Liver (tissue), 8 donors: ENCODE measurements at regions not wholly inside any gene's neighbourhood (a gene's known extent, or its start where the extent isn't known, plus 50 kb on each side); places are given as distances from the start of the nearest gene placed in this dataset.

Experiments used
- DNase-seq: peaks from one replicate; pipeline ENCODE4 v3.0.0-alpha.2; 2017; ENCODE audit warnings: low spot score
- H3K27ac ChIP-seq, 2 donors: one replicate each; pipeline ENCODE4 v1.7.0; 2013; ENCODE audit warnings: inconsistent platforms in 2 of 2, low read length in 2 of 2, control low read depth in 1 of 2, low read depth in 1 of 2, mild to moderate bottlenecking in 1 of 2
- H3K27me3 ChIP-seq, 4 donors: one replicate each; pipeline versions ENCODE4 v1.6.1 to v1.7.0; 2013; ENCODE audit warnings: low read length in 3 of 4, inconsistent platforms in 1 of 4, mild to moderate bottlenecking in 1 of 4, moderate library complexity in 1 of 4; ENCODE audit not compliant: control insufficient read depth in 4 of 4, insufficient read depth in 4 of 4
- H3K36me3 ChIP-seq, 4 donors: one replicate each; pipeline versions ENCODE4 v1.6.1 to v1.7.0; 2013; ENCODE audit warnings: low read length in 3 of 4, mild to moderate bottlenecking in 3 of 4, low read depth in 1 of 4, moderate library complexity in 1 of 4; ENCODE audit not compliant: control insufficient read depth in 4 of 4, insufficient read depth in 3 of 4
- H3K4me1 ChIP-seq, 4 donors: one replicate each; pipeline versions ENCODE4 v1.6.1 to v1.7.0; 2013; ENCODE audit warnings: low read length in 3 of 4, mild to moderate bottlenecking in 3 of 4, moderate library complexity in 1 of 4; ENCODE audit not compliant: control insufficient read depth in 4 of 4, insufficient read depth in 4 of 4
- H3K4me3 ChIP-seq, 3 donors: one replicate each; pipeline versions ENCODE4 v1.6.1 to v1.7.0; 2013; ENCODE audit warnings: low read length in 3 of 3, control low read depth in 1 of 3, low read depth in 1 of 3, mild to moderate bottlenecking in 1 of 3
- H3K9ac ChIP-seq, 2 donors: one replicate each; pipeline ENCODE4 v1.7.0; 2013; ENCODE audit warnings: low read length in 2 of 2, mild to moderate bottlenecking in 2 of 2, moderate library complexity in 2 of 2, control low read depth in 1 of 2, low read depth in 1 of 2
- H3K9me3 ChIP-seq, 4 donors: one replicate each; pipeline versions ENCODE4 v1.6.1 to v1.7.0; 2013; ENCODE audit warnings: low read length in 3 of 4; ENCODE audit not compliant: control insufficient read depth in 4 of 4
- EGR1 ChIP-seq, 2 donors: IDR thresholded peaks; 2 replicates each; pipeline ENCODE4 v1.6.1; 2016 to 2018; ENCODE audit warnings: antibody characterized with exemption in 2 of 2, low read depth in 2 of 2
- FOXA2 ChIP-seq: IDR thresholded peaks from 2 replicates; pipeline ENCODE4 v1.6.1; 2016; ENCODE audit warnings: antibody characterized with exemption
- GABPA ChIP-seq, 2 donors: IDR thresholded peaks in 1 of 2; conservative IDR thresholded peaks in 1 of 2; 2 replicates each; pipeline ENCODE4 v1.6.1; 2016; ENCODE audit warnings: antibody characterized with exemption in 2 of 2, mild to moderate bottlenecking in 1 of 2, moderate library complexity in 1 of 2
- HNF4A ChIP-seq, 2 donors: conservative IDR thresholded peaks; 2 replicates each; pipeline ENCODE4 v1.6.1; 2016; ENCODE audit warnings: antibody characterized with exemption in 2 of 2, mild to moderate bottlenecking in 2 of 2
- HNF4G ChIP-seq: IDR thresholded peaks from 2 replicates; pipeline ENCODE4 v1.6.1; 2016; ENCODE audit warnings: antibody characterized with exemption
- JUND ChIP-seq, 2 donors: IDR thresholded peaks; 2 replicates each; pipeline ENCODE4 v1.6.1; 2016; ENCODE audit warnings: antibody characterized with exemption in 2 of 2
- NR2F2 ChIP-seq: IDR thresholded peaks from 2 replicates; pipeline ENCODE4 v1.6.1; 2016; ENCODE audit warnings: antibody characterized with exemption
- RAD21 ChIP-seq, 2 donors: IDR thresholded peaks; 2 replicates each; pipeline ENCODE4 v1.6.1; 2016; ENCODE audit warnings: antibody characterized with exemption in 2 of 2, mild to moderate bottlenecking in 2 of 2
- RXRA ChIP-seq, 2 donors: IDR thresholded peaks; 2 replicates each; pipeline ENCODE4 v1.6.1; 2017 to 2018; ENCODE audit warnings: antibody characterized with exemption in 2 of 2, mild to moderate bottlenecking in 1 of 2
- SP1 ChIP-seq: IDR thresholded peaks from 2 replicates; pipeline ENCODE4 v1.6.1; 2018; ENCODE audit warnings: antibody characterized with exemption, mild to moderate bottlenecking
- TAF1 ChIP-seq: conservative IDR thresholded peaks from 2 replicates; pipeline ENCODE4 v1.6.1; 2016; ENCODE audit warnings: antibody characterized with exemption, mild to moderate bottlenecking
- YY1 ChIP-seq: IDR thresholded peaks from 2 replicates; pipeline ENCODE4 v1.6.1; 2016; ENCODE audit warnings: antibody characterized with exemption, mild to moderate bottlenecking
- WGBS: extraction: QIAGEN DNeasy Blood & Tissue Kit; methylation state at CpG from one replicate; pipeline ENCODE4 v1.1.7; 2013; 5-methylcytosine and 5-hydroxymethylcytosine counted together
- TF ChIP-seq, protein P1 (sequence below): fragments of 150-350 bp; IDR thresholded peaks from 2 replicates; pipeline ENCODE4 v1.5.1; 2017; ENCODE audit warnings: improper control_type of control experiment, low read depth, low read length; ENCODE audit not compliant: missing input control
- TF ChIP-seq, protein P2 (sequence below): IDR thresholded peaks from 2 replicates; pipeline ENCODE4 v1.6.1; 2016; ENCODE audit warnings: antibody characterized with exemption
- TF ChIP-seq, protein P3 (sequence below): IDR thresholded peaks from 2 replicates; pipeline ENCODE4 v1.6.1; 2016; ENCODE audit warnings: antibody characterized with exemption
- TF ChIP-seq, protein P4 (sequence below): IDR thresholded peaks from 2 replicates; pipeline ENCODE4 v1.6.1; 2016; ENCODE audit warnings: antibody characterized with exemption
- TF ChIP-seq, protein P5 (sequence below): IDR thresholded peaks from 2 replicates; pipeline ENCODE4 v1.6.1; 2016; ENCODE audit warnings: antibody characterized with exemption, mild to moderate bottlenecking
- donor health status: healthy.
- donor health status: healthy.
- donor health status: healthy.
- donor health status: healthy.
- donor health status: healthy.

DNA sequence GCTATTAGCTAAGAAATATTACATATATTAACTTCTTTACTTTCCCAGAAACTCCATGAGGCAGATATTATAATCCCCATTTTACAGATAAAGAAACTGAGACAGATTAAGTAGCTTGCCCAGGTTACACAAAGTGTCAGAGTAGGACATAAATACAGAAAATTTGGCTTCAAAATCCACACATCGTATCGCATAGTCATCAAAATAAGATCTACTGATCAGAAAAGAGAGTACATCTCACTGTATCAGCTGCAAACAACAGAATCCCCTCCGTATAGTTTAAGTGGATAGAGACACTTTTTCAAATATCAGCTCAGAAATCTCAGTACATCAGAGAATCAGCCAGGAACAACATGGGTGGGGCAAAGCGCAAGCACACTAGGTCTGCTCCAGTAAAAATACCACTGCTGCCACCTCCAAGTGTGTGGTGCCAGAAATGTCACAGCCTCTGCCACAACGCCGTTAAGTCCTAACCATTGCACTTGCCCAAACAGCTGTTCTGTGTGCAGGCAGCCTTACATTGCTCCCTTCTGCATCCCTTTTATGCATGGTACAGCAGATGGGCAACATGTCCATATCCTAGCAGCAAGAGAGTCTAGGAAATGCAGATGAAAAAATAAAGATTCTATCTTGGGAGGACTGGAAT lies 204.8 kb downstream of the KLF12 start:
- Histone ChIP-seq H3K9me3 (no peaks in the 10 kb centered on the region), H3K27me3 (no peaks in the 10 kb centered on the region), H3K4me3 (no peak overlapping the region), H3K27ac (no peak overlapping the region), H3K9ac (no peak overlapping the region), H3K36me3 (peaks cover 0 to 2% (median 0%) of the 10 kb centered on the region in 4 donors), H3K4me1 (no peaks in the 10 kb centered on the region)
- WGBS, result 97% methylated on average over 6 of the region's 6 CpGs
- DNase-seq, result no peak
- TF ChIP-seq GABPA (IDR thresholded peaks at IDR 0.05 in 1 of 2, conservative IDR thresholded peaks at IDR 0.05 in 1 of 2) (no peak), NR2F2 (no peak), FOXA2 (no peak), TAF1 (no peak), HNF4G (no peak), RXRA (IDR thresholded peaks at IDR 0.05) (no peak), RAD21 (IDR thresholded peaks at IDR 0.05) (no peak), JUND (IDR thresholded peaks at IDR 0.05) (no peak)
- TF ChIP-seq, protein P1, sequence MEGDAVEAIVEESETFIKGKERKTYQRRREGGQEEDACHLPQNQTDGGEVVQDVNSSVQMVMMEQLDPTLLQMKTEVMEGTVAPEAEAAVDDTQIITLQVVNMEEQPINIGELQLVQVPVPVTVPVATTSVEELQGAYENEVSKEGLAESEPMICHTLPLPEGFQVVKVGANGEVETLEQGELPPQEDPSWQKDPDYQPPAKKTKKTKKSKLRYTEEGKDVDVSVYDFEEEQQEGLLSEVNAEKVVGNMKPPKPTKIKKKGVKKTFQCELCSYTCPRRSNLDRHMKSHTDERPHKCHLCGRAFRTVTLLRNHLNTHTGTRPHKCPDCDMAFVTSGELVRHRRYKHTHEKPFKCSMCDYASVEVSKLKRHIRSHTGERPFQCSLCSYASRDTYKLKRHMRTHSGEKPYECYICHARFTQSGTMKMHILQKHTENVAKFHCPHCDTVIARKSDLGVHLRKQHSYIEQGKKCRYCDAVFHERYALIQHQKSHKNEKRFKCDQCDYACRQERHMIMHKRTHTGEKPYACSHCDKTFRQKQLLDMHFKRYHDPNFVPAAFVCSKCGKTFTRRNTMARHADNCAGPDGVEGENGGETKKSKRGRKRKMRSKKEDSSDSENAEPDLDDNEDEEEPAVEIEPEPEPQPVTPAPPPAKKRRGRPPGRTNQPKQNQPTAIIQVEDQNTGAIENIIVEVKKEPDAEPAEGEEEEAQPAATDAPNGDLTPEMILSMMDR, result no peak
- TF ChIP-seq, protein P2, sequence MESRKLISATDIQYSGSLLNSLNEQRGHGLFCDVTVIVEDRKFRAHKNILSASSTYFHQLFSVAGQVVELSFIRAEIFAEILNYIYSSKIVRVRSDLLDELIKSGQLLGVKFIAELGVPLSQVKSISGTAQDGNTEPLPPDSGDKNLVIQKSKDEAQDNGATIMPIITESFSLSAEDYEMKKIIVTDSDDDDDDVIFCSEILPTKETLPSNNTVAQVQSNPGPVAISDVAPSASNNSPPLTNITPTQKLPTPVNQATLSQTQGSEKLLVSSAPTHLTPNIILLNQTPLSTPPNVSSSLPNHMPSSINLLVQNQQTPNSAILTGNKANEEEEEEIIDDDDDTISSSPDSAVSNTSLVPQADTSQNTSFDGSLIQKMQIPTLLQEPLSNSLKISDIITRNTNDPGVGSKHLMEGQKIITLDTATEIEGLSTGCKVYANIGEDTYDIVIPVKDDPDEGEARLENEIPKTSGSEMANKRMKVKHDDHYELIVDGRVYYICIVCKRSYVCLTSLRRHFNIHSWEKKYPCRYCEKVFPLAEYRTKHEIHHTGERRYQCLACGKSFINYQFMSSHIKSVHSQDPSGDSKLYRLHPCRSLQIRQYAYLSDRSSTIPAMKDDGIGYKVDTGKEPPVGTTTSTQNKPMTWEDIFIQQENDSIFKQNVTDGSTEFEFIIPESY, result no peak
- TF ChIP-seq, protein P3, sequence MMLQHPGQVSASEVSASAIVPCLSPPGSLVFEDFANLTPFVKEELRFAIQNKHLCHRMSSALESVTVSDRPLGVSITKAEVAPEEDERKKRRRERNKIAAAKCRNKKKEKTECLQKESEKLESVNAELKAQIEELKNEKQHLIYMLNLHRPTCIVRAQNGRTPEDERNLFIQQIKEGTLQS, result no peak
- TF ChIP-seq, protein P4, sequence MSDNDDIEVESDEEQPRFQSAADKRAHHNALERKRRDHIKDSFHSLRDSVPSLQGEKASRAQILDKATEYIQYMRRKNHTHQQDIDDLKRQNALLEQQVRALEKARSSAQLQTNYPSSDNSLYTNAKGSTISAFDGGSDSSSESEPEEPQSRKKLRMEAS, result no peak

DNA sequence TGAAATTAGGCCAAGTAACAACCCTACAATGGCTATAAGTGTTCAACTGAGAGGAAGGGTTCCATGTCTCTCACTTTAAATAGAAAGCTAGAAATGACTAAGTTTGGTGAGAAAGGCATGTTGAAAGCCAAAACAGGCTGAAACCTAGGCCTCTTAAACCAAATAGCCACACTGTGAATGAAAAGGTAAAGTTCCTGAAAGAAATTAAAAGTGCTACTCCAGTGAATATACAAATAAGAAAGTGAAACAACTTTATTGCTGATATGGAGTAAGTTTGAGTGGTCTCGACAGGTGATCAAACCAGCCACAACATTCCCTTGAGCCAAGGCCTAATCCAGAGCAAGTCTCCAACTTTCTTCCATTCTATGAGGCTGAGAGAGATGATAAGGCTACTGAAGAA lies 209.6 kb downstream of the KLF12 start:
- DNase-seq, result no peak
- no peak overlapping the region for H3K4me3 ChIP-seq
- 89% methylated on average over 1 of the region's 1 CpG for WGBS
- H3K9ac ChIP-seq, result no peak overlapping the region
- no peak for TF ChIP-seq NR2F2
- TF ChIP-seq GABPA (IDR thresholded peaks at IDR 0.05 in 1 of 2, conservative IDR thresholded peaks at IDR 0.05 in 1 of 2), result no peak
- no peak for TF ChIP-seq RAD21 (IDR thresholded peaks at IDR 0.05)
- TF ChIP-seq, protein P2, result no peak
- TF ChIP-seq HNF4A (conservative IDR thresholded peaks at IDR 0.05), result no peak
- TF ChIP-seq, protein P4, result no peak
- no peak for TF ChIP-seq HNF4G
- no peak for TF ChIP-seq EGR1 (IDR thresholded peaks at IDR 0.05; ENCODE audit: low read depth in 2 of 2)
- no peak for TF ChIP-seq JUND (IDR thresholded peaks at IDR 0.05)
- no peak for TF ChIP-seq FOXA2
- TF ChIP-seq SP1, result no peak
- no peak for TF ChIP-seq RXRA (IDR thresholded peaks at IDR 0.05)
- TF ChIP-seq, protein P1, result no peak
- TF ChIP-seq, protein P5, sequence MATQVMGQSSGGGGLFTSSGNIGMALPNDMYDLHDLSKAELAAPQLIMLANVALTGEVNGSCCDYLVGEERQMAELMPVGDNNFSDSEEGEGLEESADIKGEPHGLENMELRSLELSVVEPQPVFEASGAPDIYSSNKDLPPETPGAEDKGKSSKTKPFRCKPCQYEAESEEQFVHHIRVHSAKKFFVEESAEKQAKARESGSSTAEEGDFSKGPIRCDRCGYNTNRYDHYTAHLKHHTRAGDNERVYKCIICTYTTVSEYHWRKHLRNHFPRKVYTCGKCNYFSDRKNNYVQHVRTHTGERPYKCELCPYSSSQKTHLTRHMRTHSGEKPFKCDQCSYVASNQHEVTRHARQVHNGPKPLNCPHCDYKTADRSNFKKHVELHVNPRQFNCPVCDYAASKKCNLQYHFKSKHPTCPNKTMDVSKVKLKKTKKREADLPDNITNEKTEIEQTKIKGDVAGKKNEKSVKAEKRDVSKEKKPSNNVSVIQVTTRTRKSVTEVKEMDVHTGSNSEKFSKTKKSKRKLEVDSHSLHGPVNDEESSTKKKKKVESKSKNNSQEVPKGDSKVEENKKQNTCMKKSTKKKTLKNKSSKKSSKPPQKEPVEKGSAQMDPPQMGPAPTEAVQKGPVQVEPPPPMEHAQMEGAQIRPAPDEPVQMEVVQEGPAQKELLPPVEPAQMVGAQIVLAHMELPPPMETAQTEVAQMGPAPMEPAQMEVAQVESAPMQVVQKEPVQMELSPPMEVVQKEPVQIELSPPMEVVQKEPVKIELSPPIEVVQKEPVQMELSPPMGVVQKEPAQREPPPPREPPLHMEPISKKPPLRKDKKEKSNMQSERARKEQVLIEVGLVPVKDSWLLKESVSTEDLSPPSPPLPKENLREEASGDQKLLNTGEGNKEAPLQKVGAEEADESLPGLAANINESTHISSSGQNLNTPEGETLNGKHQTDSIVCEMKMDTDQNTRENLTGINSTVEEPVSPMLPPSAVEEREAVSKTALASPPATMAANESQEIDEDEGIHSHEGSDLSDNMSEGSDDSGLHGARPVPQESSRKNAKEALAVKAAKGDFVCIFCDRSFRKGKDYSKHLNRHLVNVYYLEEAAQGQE, result no peak
- TF ChIP-seq YY1, result no peak
- TF ChIP-seq TAF1, result no peak
- TF ChIP-seq, protein P3, result no peak
- no peaks in the 10 kb centered on the region for H3K4me1 ChIP-seq
- no peak overlapping the region for H3K27ac ChIP-seq
- H3K9me3 ChIP-seq, result no peaks in the 10 kb centered on the region
- H3K36me3 ChIP-seq, result no peaks in the 10 kb centered on the region
- no peaks in the 10 kb centered on the region for H3K27me3 ChIP-seq
